ENCODE measurements at regions not wholly inside any gene's neighbourhood (a gene's known extent, or its start where the extent isn't known, plus 50 kb on each side); places are given as distances from the start of the nearest gene placed in this dataset.
"Not testable (repeated sequence)": the region's sequence is repeated elsewhere in the genome, so short reads cannot be mapped to it uniquely, and the experiment has no call there.

DNA sequence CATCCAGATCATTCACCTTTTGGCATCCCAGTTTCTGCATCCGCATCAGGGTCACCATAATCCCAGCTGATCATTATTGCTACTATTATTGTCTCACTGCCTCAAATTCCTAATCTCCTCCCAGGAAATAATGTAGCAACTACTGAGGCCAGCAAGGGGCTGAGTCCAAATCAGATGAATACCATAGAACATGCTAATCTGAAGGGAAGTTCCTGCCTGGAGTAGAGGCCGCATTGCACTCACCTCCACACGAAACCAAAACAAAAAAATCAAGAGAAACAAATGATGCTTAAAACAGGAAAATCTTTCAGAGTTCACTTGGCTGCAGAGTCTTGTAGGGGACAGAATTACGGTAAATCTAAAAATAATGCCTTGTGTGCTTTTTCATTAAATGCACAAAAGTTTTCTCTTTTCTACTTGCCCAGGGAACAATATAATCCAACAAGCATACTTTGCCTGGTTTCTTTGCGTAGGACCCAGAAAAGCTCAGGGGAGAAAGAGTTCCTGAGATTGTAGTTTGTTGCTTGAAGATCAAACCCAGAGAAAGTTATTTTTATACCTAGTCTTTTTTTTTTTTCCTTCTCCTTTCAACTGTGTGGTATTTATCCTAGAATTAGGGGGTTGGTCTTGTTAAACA, 87.7 kb upstream of the KLF4 start:
- no peak for DNase-seq

DNA sequence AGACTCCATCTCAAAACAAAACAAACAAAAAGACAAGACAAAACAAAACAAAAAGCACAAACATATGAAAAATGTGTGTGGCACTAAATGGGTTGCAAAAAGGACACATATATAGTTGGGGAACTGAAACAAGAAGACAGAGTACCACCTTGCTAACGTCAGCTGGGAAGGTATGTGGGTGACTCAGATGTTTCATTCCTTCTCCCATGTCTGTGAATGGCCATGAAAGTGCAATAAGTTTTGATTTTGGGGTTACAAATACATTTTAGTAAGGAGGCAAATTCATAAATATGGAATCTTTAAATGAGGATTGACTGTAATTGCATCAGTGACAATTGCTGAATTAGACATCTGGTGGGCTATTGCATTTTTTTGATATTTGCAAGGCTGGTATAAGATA, 81.6 kb upstream of the KLF4 start:
- no peak for DNase-seq

DNA sequence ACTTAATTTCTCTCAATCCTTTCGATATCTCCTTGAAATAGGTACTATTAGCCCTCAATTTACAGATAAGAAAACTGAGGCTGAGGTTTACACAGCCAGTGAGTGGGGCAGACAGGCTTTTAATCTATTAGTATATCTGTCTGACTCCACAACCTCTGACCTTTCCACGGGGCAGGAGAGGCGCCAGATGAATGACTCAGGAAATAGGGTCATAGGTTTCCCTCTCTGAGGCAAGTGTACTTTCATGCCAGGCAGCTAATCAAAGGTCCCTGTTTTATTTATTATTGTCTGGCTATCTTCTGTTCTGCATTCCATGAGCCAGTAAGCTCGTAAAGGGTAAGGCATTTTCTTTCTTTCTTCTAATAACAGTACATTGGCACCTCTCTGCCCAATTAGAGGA, 79.6 kb upstream of the KLF4 start:
- peak; percentile 51 for DNase-seq

DNA sequence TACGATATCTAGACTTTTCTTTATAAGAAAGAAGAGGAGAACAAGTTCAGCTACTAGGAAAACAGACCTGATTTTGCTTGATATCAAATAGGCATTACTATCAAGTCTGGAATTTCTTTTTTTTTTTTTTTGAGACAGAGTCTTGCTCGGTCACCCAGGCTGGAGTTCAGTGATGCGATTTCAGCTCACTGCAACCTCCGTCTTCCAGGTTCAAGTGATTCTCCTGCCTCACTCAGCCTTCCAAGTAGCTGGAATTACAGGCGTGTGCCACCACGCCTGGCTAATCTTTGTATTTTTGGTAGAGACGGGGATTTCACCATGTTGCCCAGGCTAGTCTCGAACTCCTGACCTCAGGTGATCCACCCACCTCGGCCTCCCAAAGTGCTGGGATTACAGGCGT, 78.8 kb upstream of the KLF4 start:
- DNase-seq = not testable (repeated sequence)

DNA sequence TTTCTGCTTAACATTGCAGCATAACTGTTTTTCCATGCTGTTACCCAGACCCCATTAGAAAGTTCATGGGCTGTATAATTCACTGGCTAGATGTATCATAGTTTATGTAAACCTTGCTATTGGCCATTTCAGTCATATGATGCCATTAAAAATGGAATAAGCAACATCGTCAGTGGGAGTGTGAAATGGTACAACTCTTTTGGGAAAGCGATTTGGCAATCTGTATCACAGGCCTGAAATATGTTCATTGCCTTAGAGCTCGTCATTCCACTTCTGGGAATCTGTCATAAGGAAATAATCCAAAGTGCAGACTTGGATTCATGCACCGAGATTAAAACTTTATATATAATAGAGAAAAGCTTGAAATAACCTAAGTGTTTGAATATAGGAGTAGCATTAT, 77.9 kb upstream of the KLF4 start:
- DNase-seq = no peak

DNA sequence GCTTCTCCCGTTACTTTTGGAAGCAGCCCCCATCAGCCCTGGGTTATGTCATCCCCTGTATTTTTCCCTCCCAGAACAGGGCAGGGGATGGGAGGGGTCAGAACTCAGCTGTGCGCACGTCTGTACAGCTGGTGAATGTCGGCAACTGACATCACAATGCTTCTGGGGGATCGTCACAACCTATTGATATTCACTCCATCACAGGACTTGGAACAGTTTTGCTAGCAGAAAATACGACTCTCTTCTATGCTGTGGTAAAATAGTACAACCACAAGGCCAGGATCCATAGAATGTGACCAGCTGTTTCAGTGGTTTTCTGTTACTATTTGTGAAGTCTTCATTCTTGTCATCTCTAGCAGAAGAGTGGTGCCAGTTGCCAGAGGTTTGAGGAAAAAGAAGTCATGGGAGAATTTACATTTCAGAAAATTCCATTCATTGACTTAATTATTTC, 77.1 kb upstream of the KLF4 start:
- DNase-seq = no peak

DNA sequence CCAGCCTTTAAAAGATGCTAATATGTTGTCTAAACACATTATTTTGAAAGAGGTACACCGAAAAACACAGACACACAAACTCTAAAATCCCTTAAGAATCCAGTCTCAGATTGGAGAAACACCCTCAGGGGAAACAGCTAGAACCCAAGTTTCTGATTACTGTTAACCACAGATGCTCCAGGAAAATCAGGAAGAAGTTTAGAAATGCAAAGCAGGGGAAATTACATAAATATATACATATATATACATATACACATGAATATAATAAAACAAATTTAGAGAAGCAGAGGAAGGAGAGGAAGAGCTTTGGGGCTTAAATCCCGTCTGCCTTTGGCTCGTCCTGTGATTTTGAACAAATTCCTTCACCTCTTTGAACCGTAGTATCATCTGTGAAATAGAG, 73.2 kb upstream of the KLF4 start:
- no peak for DNase-seq

DNA sequence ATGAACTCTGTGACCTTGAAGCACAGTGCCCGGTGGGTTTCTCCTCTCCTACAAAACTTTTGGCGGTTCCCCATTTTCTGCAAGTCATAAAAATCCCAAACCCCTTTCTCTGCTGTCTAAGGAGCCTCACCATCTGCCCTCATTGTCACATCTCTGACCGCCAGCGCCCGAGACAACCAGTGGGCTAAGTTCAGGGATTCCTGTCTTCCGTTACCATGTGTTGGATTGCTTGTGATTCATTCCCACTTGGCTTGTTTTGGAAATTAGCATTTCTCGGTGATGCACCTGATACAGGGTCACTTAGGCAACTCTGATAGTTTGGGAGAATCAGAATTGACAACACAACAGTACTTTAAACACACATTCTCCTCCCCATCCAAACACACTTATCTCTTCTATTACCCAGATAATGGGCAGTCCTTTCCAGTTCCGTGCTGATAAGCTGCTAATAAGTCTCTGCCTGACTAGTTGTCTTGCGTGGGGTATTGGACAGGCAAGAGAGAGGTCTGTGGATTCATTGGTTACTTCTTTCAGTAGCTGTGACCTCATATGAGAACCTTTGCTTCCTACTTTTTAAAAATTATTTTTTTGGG, 70.0 kb upstream of the KLF4 start:
- no peak for DNase-seq

DNA sequence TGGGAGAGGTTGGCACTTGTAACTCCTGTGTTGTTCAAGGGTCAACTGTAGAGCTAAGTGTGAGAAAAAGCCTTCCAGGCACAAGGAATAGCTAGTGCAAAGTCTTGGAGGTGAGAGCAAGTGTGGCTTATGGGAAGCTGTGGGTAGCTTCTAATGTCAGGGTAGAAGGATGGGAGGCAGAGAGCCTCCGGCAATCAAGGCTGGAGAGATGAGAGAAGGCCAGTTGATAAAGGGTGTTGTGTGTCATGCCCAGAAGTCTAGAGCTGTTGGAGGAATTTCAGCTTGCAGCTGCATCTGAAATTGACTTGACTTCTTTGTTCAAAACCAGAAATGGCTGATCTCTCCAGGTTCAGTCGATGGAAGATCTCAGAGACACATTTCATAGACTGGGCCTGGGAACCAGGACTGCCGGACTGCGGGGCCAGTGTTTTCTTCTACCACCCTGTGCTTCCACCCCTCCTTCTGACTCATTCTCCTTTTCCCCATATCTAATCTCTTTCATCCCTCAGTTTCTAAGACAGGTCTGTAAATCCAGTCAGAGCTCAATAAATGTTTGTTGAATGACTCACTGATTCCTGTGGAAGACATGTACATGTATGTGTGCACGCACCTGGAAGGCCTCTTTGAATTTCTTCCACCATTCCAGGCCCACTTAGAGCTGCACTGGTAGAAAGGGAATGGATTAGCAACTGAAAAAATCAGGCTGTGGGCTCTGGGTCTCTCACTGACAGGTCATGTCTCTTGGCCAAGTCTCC, 67.8 kb upstream of the KLF4 start:
- peak; percentile 23 for DNase-seq

DNA sequence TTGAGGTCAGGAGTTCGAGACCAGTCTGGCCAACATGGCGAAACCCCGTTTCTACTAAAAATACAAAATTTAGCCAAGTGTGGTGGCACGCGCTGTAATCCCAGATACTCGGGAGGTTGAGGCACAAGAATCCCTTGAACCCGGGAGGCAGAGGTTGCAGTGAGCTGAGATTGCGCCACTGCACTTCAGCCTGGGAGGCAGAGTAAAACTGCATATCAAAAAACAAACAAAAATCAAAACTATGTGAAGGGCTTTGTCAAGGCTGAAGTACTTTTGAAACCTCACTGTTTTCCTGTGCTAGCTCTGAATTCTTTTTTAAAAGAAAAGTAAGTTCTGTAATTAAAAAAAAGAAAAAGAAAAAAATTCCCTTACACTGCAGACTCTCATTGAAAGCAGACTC, 65.1 kb upstream of the KLF4 start:
- no peak for DNase-seq

DNA sequence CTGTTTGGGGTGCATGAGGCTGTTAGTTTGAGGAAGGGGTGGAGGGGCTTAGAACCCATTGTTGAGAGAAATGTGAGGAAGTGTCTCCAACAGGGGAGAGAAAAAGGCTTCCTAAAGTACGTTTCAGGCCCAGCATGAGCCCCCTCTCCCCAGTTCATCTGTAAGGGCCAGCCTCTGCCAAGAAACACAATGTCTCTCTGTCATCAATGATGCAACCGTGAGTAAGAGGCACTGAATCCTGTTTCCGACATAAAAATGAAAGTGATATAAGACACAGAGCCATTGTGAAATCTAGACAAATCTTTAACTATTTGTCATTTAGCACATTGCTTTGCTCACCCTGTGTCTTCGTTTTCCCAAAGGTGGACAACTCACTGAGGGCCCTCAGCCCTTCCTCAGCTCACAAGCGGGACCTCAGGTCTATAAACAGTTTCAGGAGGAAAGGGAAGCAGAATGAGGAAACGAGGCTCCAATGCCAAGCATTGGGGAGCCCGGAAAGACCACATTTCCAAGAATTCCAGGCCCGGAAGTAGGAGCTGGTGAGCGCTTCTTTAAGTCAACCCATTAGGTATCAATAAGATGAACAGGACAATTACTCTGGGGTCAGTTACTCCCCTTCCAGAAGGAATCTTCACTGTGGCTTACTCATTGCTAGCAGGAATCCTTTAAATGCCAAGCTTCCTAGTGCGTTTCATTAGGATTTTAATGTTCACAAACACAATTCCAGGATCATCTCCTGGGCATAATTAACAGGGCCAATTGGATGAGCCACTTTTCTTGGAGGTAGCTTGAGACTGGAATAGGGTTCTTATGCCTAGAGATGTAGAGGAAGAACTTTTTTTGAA, 59.0 kb upstream of the KLF4 start:
- DNase-seq = peak; percentile 94

DNA sequence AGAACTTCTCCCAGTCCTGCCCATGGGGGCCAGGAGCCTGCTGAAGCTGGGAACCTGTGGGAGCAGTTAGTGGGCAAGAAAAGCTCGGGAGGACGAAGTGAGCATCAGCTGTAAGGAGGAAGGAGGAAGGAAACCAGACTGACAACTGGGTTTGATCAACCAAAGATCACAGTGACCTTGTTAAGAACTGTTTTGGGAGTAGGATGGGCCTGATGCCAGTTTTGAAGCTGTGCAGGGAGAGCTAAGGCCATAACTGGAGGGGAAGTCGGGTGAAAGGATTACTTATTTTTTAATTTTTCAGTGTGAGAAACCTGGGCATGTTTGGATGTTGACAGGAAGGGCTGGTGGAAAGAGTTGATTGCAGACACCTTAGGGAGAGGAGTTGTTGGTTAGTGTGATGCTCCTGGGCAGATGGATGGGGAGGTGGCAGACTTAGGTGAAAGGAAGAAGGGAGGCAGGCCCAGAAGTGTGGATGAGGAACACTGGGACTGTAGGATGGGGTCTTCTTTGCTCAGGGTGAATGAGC, 58.3 kb upstream of the KLF4 start:
- DNase-seq = no peak

DNA sequence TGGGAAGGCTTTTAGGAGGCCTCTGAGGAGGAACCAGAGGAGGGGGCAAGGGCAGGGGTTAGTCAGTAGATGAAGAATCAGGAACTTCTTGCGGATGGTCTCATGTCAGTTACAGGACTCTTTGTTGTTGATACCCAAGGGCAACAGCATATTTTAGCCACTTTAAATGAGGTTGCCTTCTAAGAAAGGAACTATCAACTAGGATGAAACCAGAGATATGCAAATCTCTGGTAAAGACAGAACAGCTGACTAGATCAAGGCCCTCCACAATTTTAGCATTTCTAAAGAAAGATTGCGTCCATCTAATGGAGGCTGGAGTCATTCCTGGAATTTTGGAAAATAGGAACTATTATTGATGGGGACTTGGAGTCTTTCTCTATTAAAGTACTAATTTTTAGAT, 57.7 kb upstream of the KLF4 start:
- DNase-seq = no peak

DNA sequence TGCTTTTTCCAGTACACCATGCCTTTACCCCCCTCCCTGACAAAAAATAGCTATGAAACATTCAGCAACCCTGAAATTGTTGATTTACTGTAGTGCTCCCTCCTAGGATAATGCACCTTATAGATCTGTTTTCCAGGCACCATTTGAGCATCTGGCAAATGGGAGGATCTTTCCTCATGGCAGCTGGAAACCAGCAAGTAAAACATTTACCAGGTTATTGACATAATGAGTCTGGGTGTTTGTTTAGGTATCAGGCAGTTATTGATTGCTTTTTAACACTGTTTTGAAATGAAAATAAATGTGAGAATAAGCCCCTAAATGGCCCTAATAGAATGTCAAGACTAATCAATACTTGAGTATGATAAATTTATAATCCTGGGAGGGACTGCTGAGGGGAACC, 57.3 kb upstream of the KLF4 start:
- no peak for DNase-seq

DNA sequence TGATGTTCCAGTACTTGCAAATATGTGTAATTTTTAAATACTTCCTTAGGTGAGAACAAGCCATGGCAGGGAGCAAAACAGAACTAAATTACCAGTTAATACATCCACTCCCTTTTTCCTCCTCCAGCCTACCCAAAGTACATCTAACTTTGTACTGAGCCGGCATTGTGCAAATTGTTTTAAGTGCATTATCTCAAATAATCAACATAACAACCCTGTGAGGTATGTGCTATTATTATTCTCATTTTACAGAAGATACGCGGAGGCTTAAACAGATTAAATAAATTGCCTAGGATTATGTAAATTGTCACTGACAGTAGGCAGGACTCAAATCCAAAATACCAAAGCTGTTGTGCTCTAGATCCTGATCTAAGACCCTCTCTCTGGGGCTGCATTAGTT, 55.5 kb upstream of the KLF4 start:
- DNase-seq = no peak

DNA sequence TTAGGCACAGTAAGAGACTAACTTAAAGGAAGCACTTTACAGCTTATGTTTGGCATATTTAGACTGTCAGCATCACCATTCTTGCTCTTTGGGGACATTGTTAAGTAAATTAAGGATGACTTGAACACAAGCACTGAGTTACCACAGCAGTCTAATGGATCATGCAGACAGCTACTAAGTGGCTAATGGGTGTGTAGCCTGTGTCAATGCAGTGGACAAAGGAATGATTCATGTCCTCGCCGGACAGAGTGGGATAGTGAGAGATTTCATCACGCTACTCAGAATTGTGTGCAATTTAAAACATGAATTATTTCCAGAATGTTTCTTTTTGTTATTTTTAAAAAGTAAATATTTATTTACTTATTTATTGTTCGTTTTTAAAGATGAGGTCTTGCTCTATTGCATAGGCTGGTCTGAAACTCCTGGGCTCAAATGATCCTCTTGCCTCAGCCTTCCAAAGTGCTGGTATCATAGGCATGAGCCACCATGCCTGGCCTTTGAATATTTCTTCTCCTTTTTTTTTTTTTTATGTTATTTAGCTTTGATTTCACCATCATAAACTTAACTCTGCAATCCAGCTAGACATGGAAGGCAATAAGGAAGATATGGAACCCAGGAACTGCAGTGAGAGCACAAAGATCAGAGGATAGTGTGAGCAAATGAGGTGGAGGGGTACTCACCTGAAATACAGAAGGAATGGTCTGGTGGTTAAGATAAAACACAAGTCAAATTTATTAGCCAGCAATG, 53.0 kb upstream of the KLF4 start:
- DNase-seq = no peak

DNA sequence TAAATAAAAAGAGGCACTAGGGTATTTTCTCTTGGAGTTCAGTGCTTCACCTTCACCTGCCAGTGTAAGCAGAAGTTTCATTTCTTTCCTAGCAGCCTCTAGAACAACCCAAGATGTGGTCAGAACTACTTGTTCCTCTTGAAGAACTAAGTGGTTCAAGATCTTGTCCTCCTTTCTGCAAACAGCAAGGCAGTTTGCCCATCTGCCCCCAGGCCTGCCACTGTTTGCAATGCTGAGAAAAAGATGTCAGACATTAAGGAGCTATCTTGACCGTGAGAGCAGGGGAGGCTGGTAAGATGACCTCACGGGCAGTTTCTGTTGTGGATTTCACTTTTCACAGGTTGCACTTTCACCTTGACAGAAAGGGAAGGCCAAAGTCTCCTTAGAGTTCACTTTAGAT, 52.0 kb upstream of the KLF4 start:
- DNase-seq = no peak

DNA sequence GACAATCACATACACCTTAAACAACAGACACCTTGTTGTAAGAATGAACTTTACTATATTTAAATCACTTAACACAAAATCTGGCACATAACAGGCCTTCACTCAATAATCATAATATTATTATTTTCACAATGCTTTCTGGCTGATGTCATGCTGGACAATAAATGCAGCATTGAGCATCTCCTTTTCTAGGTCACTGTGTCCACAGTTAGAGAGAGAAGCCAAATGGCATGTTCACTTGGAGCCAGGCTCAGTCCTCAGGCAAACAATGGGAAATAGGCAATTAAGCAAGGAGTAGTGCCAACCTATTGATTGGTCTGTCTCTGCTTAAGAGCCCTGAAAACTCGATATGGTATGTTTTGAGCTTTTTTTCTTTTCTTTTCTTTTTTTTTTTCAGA, 50.6 kb upstream of the KLF4 start:
- no peak for DNase-seq

DNA sequence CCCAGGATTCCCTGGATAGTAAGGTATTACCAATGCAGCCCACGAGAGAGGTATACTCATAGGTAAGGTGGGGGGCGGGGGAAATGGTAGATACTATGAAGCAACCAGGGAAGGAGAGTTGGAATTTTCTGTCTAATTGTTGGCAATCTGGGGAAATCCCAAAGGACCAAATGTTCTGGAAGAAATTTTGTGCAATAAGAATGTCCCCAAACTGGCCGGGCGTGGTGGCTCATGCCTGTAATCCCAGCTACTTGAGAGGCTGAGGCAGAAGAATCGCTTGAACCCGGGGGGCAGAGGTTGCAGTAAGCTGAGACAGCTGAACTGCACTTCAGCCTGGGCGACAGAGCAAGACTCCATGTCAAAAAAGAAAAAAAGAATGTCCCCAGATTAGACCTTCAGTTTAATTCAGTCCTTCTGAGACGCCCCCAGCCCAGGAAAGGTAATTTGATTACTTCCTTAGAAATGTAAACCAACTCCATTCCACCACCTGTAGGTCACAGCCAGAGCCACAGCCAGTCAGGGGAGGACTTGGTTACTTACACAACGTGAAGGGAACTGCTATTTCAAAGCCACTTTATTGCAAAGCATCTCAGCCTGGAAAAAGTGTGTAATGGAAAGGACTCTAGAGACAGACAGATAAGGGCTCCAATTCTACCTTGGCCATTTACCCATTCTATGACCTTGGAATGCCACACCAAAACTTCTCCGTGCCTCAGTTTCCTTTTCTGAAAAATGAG, 50.0 kb upstream of the KLF4 start:
- DNase-seq = no peak

All from EL (cell line).